Upper lobe of left lung (tissue), 4 donors: ENCODE measurements at regions not wholly inside any gene's neighbourhood (a gene's known extent, or its start where the extent isn't known, plus 50 kb on each side); places are given as distances from the start of the nearest gene placed in this dataset.

Experiments used
- CTCF ChIP-seq, 6 experiments: fragments of 450-650 bp in 4 of 6; fragments of 200-600 bp in 2 of 6; sonication (generic) in 2 of 6; IDR thresholded peaks; one replicate each; pipeline ENCODE4 v1.5.1; 2016 to 2019; ENCODE audit warnings: antibody characterized with exemption in 6 of 6
- EP300 ChIP-seq, 4 donors: sonication (generic); formaldehyde crosslinking; IDR thresholded peaks; one replicate each; pipeline ENCODE4 v1.5.1; 2017; ENCODE audit warnings: antibody characterized with exemption in 4 of 4, control low read depth in 2 of 4
- POLR2A ChIP-seq, 4 donors: fragments of 450-650 bp; IDR thresholded peaks; one replicate each; pipeline ENCODE4 v1.5.1; 2016 to 2017; ENCODE audit warnings: antibody characterized with exemption in 4 of 4, mild to moderate bottlenecking in 2 of 4
- POLR2AphosphoS5 ChIP-seq, 2 donors: sonication (generic); formaldehyde crosslinking; IDR thresholded peaks; one replicate each; pipeline ENCODE4 v1.5.1; 2017; ENCODE audit warnings: antibody characterized with exemption in 2 of 2

GRCh38 chr15:95400428-95400827 lies 930.1 kb upstream of the NR2F2 start:
- TF ChIP-seq CTCF (IDR thresholded peaks at IDR 0.05), result no peak
- no peak for TF ChIP-seq EP300 (IDR thresholded peaks at IDR 0.05)
- TF ChIP-seq POLR2A (IDR thresholded peaks at IDR 0.05), result no peak
- TF ChIP-seq POLR2AphosphoS5 (IDR thresholded peaks at IDR 0.05), result no peak
